H9 (cell line): ENCODE measurements at regions not wholly inside any gene's neighbourhood (a gene's known extent, or its start where the extent isn't known, plus 50 kb on each side); places are given as distances from the start of the nearest gene placed in this dataset.

Experiments
- DNase-seq: peaks from one replicate; pipeline ENCODE4 v3.0.0-alpha.2; 2017
- H2AFZ ChIP-seq: one replicate; pipeline ENCODE4 v1.6.1; 2013; ENCODE audit warnings: mild to moderate bottlenecking, low read length, control low read depth, moderate library complexity
- H2AK5ac ChIP-seq: 2 replicates; pipeline ENCODE4 v1.6.1; 2013; ENCODE audit warnings: low read length, control low read depth, mixed read lengths; ENCODE audit not compliant: insufficient read length
- H2BK120ac ChIP-seq: one replicate; pipeline ENCODE4 v1.6.1; 2013; ENCODE audit warnings: low read depth, mild to moderate bottlenecking, low read length, control low read depth, inconsistent platforms; ENCODE audit not compliant: poor library complexity, severe bottlenecking
- H2BK12ac ChIP-seq: 2 replicates; pipeline ENCODE4 v1.6.1; 2013; ENCODE audit warnings: low read length, control low read depth, mixed read lengths, low read depth; ENCODE audit not compliant: insufficient read length
- H2BK15ac ChIP-seq: 2 replicates; pipeline ENCODE4 v1.6.1; 2013; ENCODE audit warnings: low read depth, low read length, control low read depth
- H2BK20ac ChIP-seq: one replicate; pipeline ENCODE4 v1.6.1; 2013; ENCODE audit warnings: low read depth, mild to moderate bottlenecking, low read length, control low read depth, inconsistent platforms; ENCODE audit not compliant: poor library complexity, severe bottlenecking
- H2BK5ac ChIP-seq: 2 replicates; pipeline ENCODE4 v1.6.1; 2013; ENCODE audit warnings: low read length, control low read depth, mixed read lengths; ENCODE audit not compliant: insufficient read length
- H3K14ac ChIP-seq: 2 replicates; pipeline ENCODE4 v1.6.1; 2013; ENCODE audit warnings: low read length, control low read depth; ENCODE audit not compliant: insufficient read depth
- H3K18ac ChIP-seq: 2 replicates; pipeline ENCODE4 v1.6.1; 2013; ENCODE audit warnings: low read depth, mild to moderate bottlenecking, mixed read lengths, low read length, control low read depth; ENCODE audit not compliant: insufficient read length
- H3K23ac ChIP-seq: 2 replicates; pipeline ENCODE4 v1.6.1; 2013; ENCODE audit warnings: low read length, control low read depth, mixed read lengths, low read depth; ENCODE audit not compliant: insufficient read length
- H3K23me2 ChIP-seq: 2 replicates; pipeline ENCODE4 v1.6.1; 2013; ENCODE audit warnings: low read depth, mild to moderate bottlenecking, mixed read lengths, low read length, control low read depth; ENCODE audit not compliant: insufficient read length, poor library complexity, severe bottlenecking
- H3K27ac ChIP-seq: 2 replicates; pipeline ENCODE4 v1.5.1; 2013; ENCODE audit warnings: low read length, control low read depth, mixed read lengths, low read depth; ENCODE audit not compliant: insufficient read length
- H3K27me3 ChIP-seq: 2 replicates; pipeline ENCODE4 v1.6.1; 2013; ENCODE audit warnings: low read length, control low read depth, inconsistent platforms; ENCODE audit not compliant: insufficient read depth
- H3K4ac ChIP-seq: 2 replicates; pipeline ENCODE4 v1.6.1; 2013; ENCODE audit warnings: low read depth, mild to moderate bottlenecking, control low read depth, inconsistent platforms, low read length, moderate library complexity
- H3K4me1 ChIP-seq: 2 replicates; pipeline ENCODE4 v1.6.1; 2013; ENCODE audit warnings: low read length, control low read depth, inconsistent platforms; ENCODE audit not compliant: insufficient read depth
- H3K4me2 ChIP-seq: 2 replicates; pipeline ENCODE4 v1.6.1; 2013; ENCODE audit warnings: low read length, control low read depth, mixed read lengths; ENCODE audit not compliant: insufficient read length, insufficient read depth
- H3K56ac ChIP-seq: 2 replicates; pipeline ENCODE4 v1.6.1; 2013; ENCODE audit warnings: low read depth, mild to moderate bottlenecking, mixed read lengths, low read length, control low read depth; ENCODE audit not compliant: insufficient read length
- H3K79me1 ChIP-seq: 2 replicates; pipeline ENCODE4 v1.6.1; 2013; ENCODE audit warnings: low read depth, mild to moderate bottlenecking, moderate library complexity, low read length, control low read depth, inconsistent platforms; ENCODE audit not compliant: insufficient read depth, poor library complexity, severe bottlenecking
- H3K79me2 ChIP-seq: 2 replicates; pipeline ENCODE4 v1.6.1; 2013; ENCODE audit warnings: low read length, control low read depth, inconsistent platforms; ENCODE audit not compliant: insufficient read depth
- H3K9ac ChIP-seq: 2 replicates; pipeline ENCODE4 v1.6.1; 2013; ENCODE audit warnings: low read length, control low read depth, mixed read lengths; ENCODE audit not compliant: insufficient read length; ENCODE audit errors: extremely low read depth
- H3K9me3 ChIP-seq: one replicate; pipeline ENCODE4 v1.6.1; 2013; ENCODE audit warnings: low read depth, low read length, inconsistent platforms; ENCODE audit not compliant: control insufficient read depth
- H3T11ph ChIP-seq: one replicate; pipeline ENCODE4 v1.6.1; 2013; ENCODE audit warnings: mild to moderate bottlenecking, low read length, control low read depth, inconsistent platforms
- H4K20me1 ChIP-seq: one replicate; pipeline ENCODE4 v1.6.1; 2013; ENCODE audit not compliant: control insufficient read depth, insufficient read length, insufficient read depth
- H4K5ac ChIP-seq: 2 replicates; pipeline ENCODE4 v1.6.1; 2013; ENCODE audit warnings: low read depth, mild to moderate bottlenecking, mixed read lengths, low read length, control low read depth; ENCODE audit not compliant: insufficient read length
- H4K8ac ChIP-seq: replicated peaks from 2 replicates; pipeline ENCODE4 v1.6.1; 2013; ENCODE audit warnings: low read length, control low read depth, mixed read lengths, low read depth; ENCODE audit not compliant: insufficient read length
- H4K91ac ChIP-seq: 2 replicates; pipeline ENCODE4 v1.6.1; 2013; ENCODE audit warnings: low read depth, mild to moderate bottlenecking, moderate library complexity, mixed read lengths, low read length, control low read depth; ENCODE audit not compliant: insufficient read length
- H3K27ac Mint-ChIP-seq, 3 experiments: 2 replicates in 2 of 3; 3 replicates in 1 of 3; pipeline ENCODE4 v1.8.0; 2020 to 2021; ENCODE audit warnings: mixed read lengths in 3 of 3, mild to moderate bottlenecking in 1 of 3, moderate library complexity in 1 of 3
- H3K27me3 Mint-ChIP-seq: 2 replicates; pipeline ENCODE4 v1.8.0; 2021; ENCODE audit warnings: low read depth, mild to moderate bottlenecking, moderate library complexity, mixed read lengths
- H3K36me3 Mint-ChIP-seq, 3 experiments: 2 replicates in 2 of 3; 3 replicates in 1 of 3; pipeline ENCODE4 v1.8.0; 2020 to 2021; ENCODE audit warnings: low read depth in 3 of 3, mixed read lengths in 3 of 3; ENCODE audit not compliant: insufficient read depth in 1 of 3
- H3K4me1 Mint-ChIP-seq, 2 experiments: 2 replicates each; pipeline ENCODE4 v1.8.0; 2020; ENCODE audit warnings: mixed read lengths in 2 of 2
- H3K4me3 Mint-ChIP-seq, 2 experiments: 2 replicates in 1 of 2; 3 replicates in 1 of 2; pipeline ENCODE4 v1.8.0; 2020 to 2021; ENCODE audit warnings: mild to moderate bottlenecking in 2 of 2, mixed read lengths in 2 of 2, moderate library complexity in 1 of 2
- H3K9me3 Mint-ChIP-seq, 2 experiments: 2 replicates in 1 of 2; 3 replicates in 1 of 2; pipeline ENCODE4 v1.8.0; 2020; ENCODE audit warnings: mild to moderate bottlenecking in 2 of 2, mixed read lengths in 2 of 2, moderate library complexity in 1 of 2
- CTCF ChIP-seq: fragments of 200-600 bp; sonication (generic); conservative IDR thresholded peaks from 3 replicates; pipeline ENCODE4 v1.8.0; 2021; ENCODE audit warnings: antibody characterized with exemption, mild to moderate bottlenecking
- WGBS: extraction: QIAGEN DNeasy Blood & Tissue Kit; methylation state at CpG from one replicate; pipeline ENCODE4 v1.1.7; 2013; ENCODE audit warnings: missing lambda C conversion rate, low lambda C conversion rate, mixed read lengths; ENCODE audit not compliant: insufficient read length; ENCODE audit errors: extremely low coverage; 5-methylcytosine and 5-hydroxymethylcytosine counted together

GRCh38 chr2:195038153-195038552 is 618.9 kb upstream of the SLC39A10 start:
- Histone ChIP-seq H3K23ac (no peak overlapping the region), H2AFZ (no peak overlapping the region), H3K27ac (no peak overlapping the region), H2BK120ac (no peak overlapping the region), H3K9me3 (no peaks in the 10 kb centered on the region), H3K4ac (no peak overlapping the region), H3K79me1 (no peaks in the 10 kb centered on the region), H4K20me1 (no peaks in the 10 kb centered on the region), H3K23me2 (no peaks in the 10 kb centered on the region), H4K8ac (no peak overlapping the region), H3T11ph (no peak overlapping the region), H3K9ac (no peak overlapping the region), H2BK5ac (no peak overlapping the region), H2AK5ac (no peak overlapping the region), H3K79me2 (no peaks in the 10 kb centered on the region), H4K5ac (no peak overlapping the region), H3K4me1 (no peaks in the 10 kb centered on the region), H3K14ac (no peak overlapping the region), H3K18ac (no peak overlapping the region), H2BK15ac (no peak overlapping the region), H2BK12ac (no peak overlapping the region), H2BK20ac (no peak overlapping the region), H3K56ac (no peak overlapping the region), H3K4me2 (no peak overlapping the region), H3K27me3 (no peaks in the 10 kb centered on the region), H4K91ac (no peak overlapping the region)
- Mint-ChIP-seq H3K4me1 (0 out of 4 replicates have a peak, but pooled peaks cover 0 to 2% of the 10 kb centered on the region in 2 experiments), H3K27me3 (no peaks in the 10 kb centered on the region), H3K36me3 (no peaks in the 10 kb centered on the region), H3K4me3 (no peak overlapping the region), H3K27ac (no peak overlapping the region), H3K9me3 (no peaks in the 10 kb centered on the region)
- TF ChIP-seq CTCF, result no peak
- DNase-seq, result no peak
- WGBS, result no CpG with 5 or more reads among the region's 2 CpGs
